VCaP (cell line): ENCODE measurements at regions not wholly inside any gene's neighbourhood (a gene's known extent, or its start where the extent isn't known, plus 50 kb on each side); places are given as distances from the start of the nearest gene placed in this dataset.

ENCODE experiments used
- H3K27ac ChIP-seq: fragments of 450-650 bp; 2 replicates; pipeline ENCODE4 v1.5.1; 2017
- CTCF ChIP-seq: fragments of 450-650 bp; conservative IDR thresholded peaks from 2 replicates; pipeline ENCODE4 v1.5.1; 2017; ENCODE audit warnings: mild to moderate bottlenecking, moderate library complexity

DNA sequence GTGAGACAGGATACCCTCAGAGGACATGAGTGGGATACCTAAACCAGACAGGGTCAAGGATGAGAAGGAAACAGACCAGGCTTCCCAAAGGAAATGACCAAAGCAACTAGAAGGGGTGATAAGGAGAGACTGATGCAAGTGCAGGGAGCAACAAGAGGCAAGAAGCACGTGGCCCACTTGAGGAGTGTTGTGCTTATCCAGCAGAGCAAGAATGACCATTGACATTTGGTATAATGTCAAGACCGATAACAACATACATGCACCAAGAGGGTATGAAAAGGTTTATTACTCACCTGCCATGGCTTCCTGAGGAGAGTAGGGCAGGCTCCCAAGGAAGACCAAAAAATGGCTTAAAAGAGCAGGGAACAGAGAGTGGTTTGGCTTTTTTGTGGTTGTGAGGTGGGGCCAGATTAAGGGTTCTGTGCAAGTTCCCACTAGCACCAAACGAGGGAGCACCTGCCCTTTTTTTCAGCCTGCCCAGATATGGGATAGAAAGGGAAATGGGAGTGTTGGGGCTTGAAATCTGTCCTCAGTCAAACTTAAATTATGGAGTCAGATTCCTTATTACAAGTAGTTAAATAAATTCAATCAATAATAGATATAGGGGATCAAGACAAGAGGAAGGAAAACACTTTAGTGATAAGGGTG lies 513.6 kb downstream of the RASEF start:
- peak overlapping the region; percentile 42; the same call in 1 of the 2 replicates for H3K27ac ChIP-seq
- TF ChIP-seq CTCF: no peak

- no peak for TF ChIP-seq CTCF
- H3K27ac ChIP-seq: peak overlapping the region; percentile 20; the same call in 1 of the 2 replicates
Measured at GRCh38 chr9:82552784-82553183, 510.2 kb downstream of the RASEF start.

DNA sequence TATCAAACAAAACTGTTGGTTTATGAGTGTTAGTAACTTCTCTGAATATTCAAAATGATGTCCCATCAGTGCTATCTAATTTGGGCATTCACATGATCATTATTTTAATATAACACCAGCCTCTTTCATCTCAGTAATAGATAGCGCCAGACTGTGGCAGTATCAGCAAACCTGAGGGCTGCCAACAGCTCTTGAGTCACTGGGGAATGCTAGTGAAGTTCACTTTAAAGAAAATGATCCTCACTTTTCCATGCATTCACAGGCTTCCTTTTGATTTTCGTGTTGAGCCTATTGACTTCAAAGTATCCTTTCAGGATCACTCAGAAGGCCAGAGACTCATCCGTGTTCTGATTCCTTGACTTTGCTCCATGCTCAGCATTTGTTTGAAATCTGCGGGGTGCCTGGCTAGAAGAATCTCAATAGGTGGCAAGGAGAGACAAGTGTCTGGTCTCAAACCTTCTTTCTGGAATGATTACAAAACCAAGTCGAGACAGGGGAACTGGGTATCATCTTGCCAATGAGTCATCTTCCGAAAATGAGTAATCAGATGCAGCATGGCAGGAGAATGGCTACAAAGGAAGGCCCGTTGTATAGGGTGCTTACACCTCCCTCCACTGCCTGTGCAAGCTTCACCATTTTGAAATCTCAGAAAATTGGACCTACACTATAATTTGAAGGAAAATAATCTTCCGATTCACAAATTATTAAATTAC lies 509.1 kb downstream of the RASEF start:
- H3K27ac ChIP-seq: peak overlapping the region; percentile 70; the same call in 1 of the 2 replicates
- no peak for TF ChIP-seq CTCF

- no peak for TF ChIP-seq CTCF
- peak overlapping the region; percentile 70 for H3K27ac ChIP-seq
Measured at GRCh38 chr9:82554381-82554780, 508.6 kb downstream of the RASEF start.

DNA sequence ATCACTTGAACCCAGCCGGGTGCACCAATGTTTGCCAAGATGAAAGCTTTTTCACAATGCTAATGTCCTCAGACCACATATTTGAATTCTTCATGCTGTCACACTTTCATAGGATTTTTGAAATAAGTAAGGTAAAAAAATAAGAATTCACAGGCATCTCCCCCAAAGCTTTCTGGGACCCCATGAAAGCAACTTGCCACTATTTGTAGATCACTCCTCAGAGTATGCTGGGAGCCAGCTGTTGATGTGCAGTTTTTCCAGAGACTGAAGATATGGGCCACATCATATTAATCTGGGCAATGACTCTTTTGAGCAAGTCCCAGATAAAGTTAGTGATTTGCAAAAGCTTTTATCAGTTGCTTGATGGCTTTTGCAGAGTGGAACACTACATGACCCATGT lies 507.9 kb downstream of the RASEF start:
- no peak for TF ChIP-seq CTCF
- peak overlapping the region; percentile 70 for H3K27ac ChIP-seq

GRCh38 chr9:82555431-82556051 lies 507.4 kb downstream of the RASEF start:
- no peak for TF ChIP-seq CTCF

GRCh38 chr9:82558346-82558745 lies 504.6 kb downstream of the RASEF start:
- TF ChIP-seq CTCF: no peak
- peak overlapping the region; percentile 70; the same call in 1 of the 2 replicates for H3K27ac ChIP-seq

More at GRCh38 chr9:82555431-82556051, 507.4 kb downstream of the RASEF start:
- H3K27ac ChIP-seq: peak overlapping the region; percentile 70
